GM12865 (cell line): ENCODE measurements at regions not wholly inside any gene's neighbourhood (a gene's known extent, or its start where the extent isn't known, plus 50 kb on each side); places are given as distances from the start of the nearest gene placed in this dataset.

ENCODE experiments used
- DNase-seq: peaks from one replicate; pipeline ENCODE4 v3.0.0; 2010; ENCODE audit warnings: low read depth
- H3K4me3 ChIP-seq: 2 replicates; pipeline ENCODE4 v1.5.1; 2011; ENCODE audit warnings: mild to moderate bottlenecking, low read depth, low read length, control low read depth
- TF ChIP-seq, protein P1 (sequence below): IDR thresholded peaks from 2 replicates; pipeline ENCODE4 v1.5.1; 2011; ENCODE audit warnings: low read length, control low read depth, low read depth, inconsistent platforms; ENCODE audit not compliant: insufficient read depth; ENCODE audit errors: missing control alignments

DNA sequence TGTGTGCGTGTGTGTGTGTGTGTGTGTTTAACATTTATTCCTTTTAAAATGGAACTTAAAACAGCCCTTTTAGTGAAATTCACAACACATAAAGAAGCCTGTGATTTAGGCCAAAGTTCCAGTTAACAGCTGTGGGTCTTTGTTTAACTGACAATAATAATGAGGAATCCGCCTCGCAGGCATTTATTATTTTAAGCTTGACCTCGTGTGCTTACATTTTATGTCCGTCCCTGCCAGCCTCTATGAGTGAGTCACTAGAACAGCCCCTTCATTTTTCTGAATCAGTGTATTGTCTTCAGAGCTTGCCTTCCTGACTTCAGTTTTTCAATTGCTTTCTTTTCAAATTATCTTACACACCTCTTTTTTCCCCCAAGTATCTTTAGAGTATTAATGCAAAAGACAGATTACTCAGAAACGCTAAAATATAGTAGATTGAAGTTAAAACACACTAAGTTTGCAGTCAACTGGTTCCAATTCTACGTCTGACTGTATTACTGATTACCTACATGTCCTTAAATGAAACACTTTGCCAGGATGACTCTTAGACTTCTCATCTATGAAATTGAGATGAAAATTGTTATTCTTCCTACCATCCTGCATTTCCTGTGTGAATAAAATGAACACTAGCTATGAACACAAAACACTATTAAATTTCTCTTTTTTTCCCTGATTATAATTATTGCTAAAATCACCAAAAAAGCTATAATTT lies 319.6 kb upstream of the HS3ST1 start:
- no peak for DNase-seq
- TF ChIP-seq, protein P1, sequence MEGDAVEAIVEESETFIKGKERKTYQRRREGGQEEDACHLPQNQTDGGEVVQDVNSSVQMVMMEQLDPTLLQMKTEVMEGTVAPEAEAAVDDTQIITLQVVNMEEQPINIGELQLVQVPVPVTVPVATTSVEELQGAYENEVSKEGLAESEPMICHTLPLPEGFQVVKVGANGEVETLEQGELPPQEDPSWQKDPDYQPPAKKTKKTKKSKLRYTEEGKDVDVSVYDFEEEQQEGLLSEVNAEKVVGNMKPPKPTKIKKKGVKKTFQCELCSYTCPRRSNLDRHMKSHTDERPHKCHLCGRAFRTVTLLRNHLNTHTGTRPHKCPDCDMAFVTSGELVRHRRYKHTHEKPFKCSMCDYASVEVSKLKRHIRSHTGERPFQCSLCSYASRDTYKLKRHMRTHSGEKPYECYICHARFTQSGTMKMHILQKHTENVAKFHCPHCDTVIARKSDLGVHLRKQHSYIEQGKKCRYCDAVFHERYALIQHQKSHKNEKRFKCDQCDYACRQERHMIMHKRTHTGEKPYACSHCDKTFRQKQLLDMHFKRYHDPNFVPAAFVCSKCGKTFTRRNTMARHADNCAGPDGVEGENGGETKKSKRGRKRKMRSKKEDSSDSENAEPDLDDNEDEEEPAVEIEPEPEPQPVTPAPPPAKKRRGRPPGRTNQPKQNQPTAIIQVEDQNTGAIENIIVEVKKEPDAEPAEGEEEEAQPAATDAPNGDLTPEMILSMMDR: no peak
- H3K4me3 ChIP-seq: no peak overlapping the region

- DNase-seq: no peak
- TF ChIP-seq, protein P1: no peak
- no peak overlapping the region for H3K4me3 ChIP-seq
Measured at GRCh38 chr4:11746734-11747133, 318.0 kb upstream of the HS3ST1 start.

- DNase-seq: no peak
- no peak overlapping the region for H3K4me3 ChIP-seq
- TF ChIP-seq, protein P1: no peak
Measured at GRCh38 chr4:11743976-11744375, 315.3 kb upstream of the HS3ST1 start.

DNA sequence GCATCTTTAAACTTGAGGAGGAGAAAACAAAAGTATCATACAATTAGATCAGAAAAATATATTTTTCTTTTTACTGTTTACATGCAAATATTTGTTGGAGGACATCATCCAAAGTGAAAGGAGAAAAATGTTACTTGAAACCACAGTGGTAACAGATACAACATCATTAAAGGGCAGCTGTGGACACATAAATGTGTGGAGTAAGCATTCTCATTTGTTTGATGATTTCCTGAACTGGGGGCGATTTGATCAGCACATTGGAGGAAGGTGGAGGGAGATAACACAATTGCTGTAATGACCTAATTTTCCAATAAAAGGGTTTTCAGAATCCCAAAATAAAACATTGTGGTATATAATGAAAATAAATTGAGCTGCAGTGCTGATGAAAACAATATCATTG lies 314.5 kb upstream of the HS3ST1 start:
- no peak overlapping the region for H3K4me3 ChIP-seq
- TF ChIP-seq, protein P1: no peak
- no peak for DNase-seq

DNA sequence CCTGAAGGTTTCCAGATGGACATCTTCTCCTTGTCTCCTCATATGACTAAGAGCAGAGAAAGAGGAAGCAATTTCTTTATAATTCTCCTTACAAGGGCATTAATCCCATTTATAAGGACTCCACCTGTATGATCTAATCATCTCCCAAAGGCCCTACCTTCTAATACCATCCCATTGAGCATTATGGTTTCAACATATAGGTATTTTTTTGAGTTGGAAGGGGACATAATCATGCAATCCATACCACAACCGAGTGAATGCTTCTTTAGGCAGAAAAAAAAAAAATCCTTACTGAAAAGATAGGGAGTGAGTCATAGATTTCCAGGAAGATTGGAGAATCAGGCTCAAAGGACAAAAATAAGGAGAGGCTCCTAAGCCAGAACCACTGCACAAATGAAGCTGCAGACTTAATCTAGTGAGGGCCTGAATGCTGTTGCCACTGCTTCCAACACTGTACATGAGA lies 312.5 kb upstream of the HS3ST1 start:
- no peak for DNase-seq
- TF ChIP-seq, protein P1: no peak
- no peak overlapping the region for H3K4me3 ChIP-seq

- DNase-seq: no peak
- no peak overlapping the region for H3K4me3 ChIP-seq
- TF ChIP-seq, protein P1: no peak
Measured at GRCh38 chr4:11739992-11740391, 311.3 kb upstream of the HS3ST1 start.

- no peak overlapping the region for H3K4me3 ChIP-seq
- TF ChIP-seq, protein P1: no peak
- DNase-seq: no peak
Measured at GRCh38 chr4:11736978-11737377, 308.3 kb upstream of the HS3ST1 start.
